NCI-H526 (cell line): ENCODE measurements at regions not wholly inside any gene's neighbourhood (a gene's known extent, or its start where the extent isn't known, plus 50 kb on each side); places are given as distances from the start of the nearest gene placed in this dataset.
"Not testable (repeated sequence)": the region's sequence is repeated elsewhere in the genome, so short reads cannot be mapped to it uniquely, and the experiment has no call there.

ENCODE experiments used
- DNase-seq, 2 experiments: peaks; one replicate each; lab custom pipeline; 2025; lab: John Stamatoyannopoulos, UW

GRCh38 chr16:31581065-31581464 lies 53.4 kb downstream of the AHSP start:
- not testable (repeated sequence) for DNase-seq

- DNase-seq = not testable (repeated sequence)
Observed at GRCh38 chr16:31601737-31602384, 74.2 kb downstream of the AHSP start.

GRCh38 chr16:31618130-31618529 lies 90.4 kb downstream of the AHSP start:
- no peak for DNase-seq

DNA sequence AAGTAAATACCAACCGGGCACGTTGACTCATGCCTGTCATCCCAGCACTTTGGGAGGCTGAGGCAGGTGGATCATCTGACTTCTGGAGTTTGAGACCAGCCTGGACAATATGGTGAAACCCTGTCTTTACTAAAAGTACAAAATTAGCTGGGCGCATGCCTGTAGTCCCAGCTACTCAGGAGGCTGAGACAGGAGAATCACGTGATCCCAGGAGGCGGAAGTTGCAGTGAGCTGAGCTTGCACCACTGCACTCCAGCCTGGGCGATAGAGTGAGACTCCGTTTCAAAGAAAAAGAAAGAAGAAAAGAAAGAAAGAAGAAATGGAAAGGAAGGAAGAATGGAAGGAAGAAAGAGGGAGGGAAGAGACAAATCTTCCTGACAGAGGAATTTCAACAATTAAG lies 108.7 kb downstream of the AHSP start:
- DNase-seq = no peak

- DNase-seq = no peak
Observed at GRCh38 chr16:31641279-31641678, 113.6 kb downstream of the AHSP start.

- DNase-seq = not testable (repeated sequence)
Observed at GRCh38 chr16:31655674-31656073, 128.0 kb downstream of the AHSP start.

DNA sequence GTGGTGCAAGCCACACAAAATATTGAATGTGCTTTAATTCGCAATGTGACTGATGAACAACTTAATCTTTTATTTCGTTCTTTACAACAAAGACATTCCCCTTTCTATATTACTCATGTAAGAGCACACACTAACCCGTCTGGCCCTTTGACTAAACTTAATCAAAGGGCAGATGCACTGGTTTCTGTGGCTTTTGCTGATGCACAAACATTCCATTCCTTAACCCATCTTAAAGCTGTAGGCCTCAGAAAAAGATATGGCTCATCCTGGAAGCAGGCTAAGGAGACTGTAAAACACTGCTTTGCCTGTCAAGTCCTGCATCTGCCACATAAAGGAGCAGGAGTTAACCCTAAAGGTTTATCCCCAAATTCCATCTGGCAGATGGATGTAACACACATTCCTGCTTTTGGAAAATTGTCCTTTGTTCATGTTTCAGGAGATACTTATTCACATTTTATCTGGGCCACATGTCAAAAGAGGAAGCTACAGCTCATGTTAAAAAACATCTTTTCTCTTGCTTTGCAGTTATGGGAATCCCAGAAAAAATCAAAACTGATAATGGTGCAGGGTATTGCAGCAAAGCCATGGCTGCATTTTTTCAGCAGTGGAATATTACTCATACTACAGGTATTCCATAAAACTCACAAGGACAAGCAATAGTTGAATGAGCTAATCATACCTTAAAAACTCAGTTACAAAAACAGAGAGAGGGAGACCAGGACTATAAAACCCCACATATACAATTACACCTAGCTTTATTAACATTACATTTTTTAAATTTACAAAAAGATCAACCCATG lies 137.2 kb downstream of the AHSP start:
- no peak for DNase-seq

DNA sequence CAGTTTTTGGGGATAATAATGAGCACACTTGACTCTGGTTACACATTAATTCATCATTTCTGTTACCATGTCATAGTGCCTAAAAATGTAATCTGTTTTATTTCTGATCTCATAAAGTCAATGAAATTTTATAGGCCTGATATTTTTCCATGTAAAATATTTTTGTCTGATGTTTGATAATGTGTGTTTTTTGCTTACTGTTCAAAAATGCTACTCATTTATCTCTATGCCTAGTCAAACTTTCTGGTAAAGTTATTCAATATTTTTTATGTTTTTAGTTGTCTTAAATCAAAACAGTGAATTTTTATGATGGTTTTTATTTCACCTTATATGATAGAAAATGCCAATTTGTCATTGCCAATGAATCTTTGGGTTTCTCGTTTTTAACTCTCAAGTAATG lies 147.0 kb downstream of the AHSP start:
- no peak for DNase-seq

DNA sequence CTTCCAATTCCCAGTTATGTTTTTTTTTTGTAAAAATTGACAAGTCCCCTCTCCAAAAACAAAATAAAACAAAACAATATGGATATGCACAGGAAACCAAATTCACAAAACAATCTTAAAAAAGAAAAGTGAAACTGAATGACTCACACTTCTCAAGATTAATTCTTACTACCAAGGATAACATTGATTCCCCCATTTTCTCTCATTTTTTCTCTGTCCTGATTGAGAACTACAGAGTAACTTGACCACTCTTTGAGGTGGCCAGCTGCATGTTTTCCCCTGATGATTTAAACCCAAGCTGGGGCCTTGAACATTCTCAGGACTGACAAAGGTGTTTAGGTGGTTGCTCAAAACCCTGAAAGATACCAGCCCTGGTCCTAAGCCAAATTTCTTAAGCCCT lies 149.0 kb downstream of the AHSP start:
- no peak for DNase-seq

- DNase-seq = no peak
Observed at GRCh38 chr16:31678649-31679325, 151.1 kb downstream of the AHSP start.

DNA sequence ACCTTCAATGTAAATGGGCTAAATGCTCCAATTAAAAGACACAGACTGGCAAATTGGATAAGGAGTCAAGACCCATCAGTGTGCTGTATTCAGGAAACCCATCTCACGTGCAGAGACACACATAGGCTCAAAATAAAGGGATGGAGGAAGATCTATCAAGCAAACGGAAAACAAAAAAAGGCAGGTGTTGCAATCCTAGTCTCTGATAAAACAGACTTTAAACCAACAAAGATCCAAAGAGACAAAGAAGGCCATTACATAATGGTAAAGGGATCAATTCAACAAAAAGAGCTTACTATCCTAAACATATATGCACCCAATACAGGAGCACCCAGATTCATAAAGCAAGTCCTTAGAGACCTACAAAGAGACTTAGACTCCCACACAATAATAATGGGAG lies 161.6 kb downstream of the AHSP start:
- DNase-seq = not testable (repeated sequence)

DNA sequence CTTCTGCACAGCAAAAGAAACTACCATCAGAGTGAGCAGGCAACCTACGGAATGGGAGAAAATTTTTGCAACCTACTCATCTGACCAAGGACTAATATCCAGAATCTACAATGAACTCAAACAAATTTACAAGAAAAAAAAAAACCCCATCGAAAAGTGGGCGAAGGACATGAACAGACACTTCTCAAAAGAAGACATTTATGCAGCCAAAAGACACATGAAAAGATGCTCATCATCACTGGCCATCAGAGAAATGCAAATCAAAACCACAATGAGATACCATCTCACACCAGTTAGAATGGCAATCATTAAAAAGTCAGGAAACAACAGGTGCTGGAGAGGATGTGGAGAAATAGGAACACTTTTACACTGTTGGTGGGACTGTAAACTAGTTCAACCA lies 164.6 kb downstream of the AHSP start:
- not testable (repeated sequence) for DNase-seq

- DNase-seq = no peak
Observed at GRCh38 chr16:31693733-31694132, 166.0 kb downstream of the AHSP start.

- DNase-seq = no peak
Observed at GRCh38 chr16:31694461-31694860, 166.8 kb downstream of the AHSP start.

DNA sequence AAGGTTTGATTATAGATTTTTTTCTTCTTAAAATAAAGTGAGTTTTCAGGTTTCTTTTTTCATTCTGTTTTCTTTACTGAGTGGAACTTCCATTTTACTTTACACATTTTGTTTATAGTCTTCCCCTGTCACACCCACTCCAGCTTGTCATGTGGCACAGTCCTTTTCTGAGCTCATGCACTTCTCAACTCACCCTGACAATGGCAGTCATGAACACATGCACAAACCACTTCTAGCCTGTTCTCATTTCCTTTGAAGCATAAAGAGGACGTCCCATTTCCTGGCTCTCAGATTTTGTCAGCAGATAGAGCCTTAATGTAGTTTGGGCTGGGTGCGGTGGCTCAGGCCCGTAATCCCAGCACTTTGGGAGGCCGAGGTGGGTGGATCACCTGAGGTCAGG lies 168.0 kb downstream of the AHSP start:
- DNase-seq = no peak

GRCh38 chr16:31696968-31697743 lies 169.5 kb downstream of the AHSP start:
- DNase-seq = peak; percentile 16 to 61

DNA sequence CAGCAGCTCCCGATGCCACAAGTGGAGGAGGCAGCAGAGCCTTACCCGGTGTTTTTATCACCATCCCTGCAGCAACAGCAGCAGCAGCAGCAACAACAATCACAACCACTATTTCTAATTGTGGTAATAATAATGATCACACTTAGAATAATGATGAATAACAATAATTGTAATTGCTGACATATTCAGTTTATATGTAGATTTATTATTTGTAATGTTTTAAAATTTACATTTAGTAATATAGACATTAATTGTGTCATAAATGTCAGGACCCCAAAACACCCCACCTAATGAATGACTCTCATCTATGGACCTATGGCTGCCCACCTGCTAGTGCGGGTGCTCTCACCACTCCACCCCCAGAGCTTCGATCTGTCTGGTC lies 170.0 kb downstream of the AHSP start:
- DNase-seq = no peak

GRCh38 chr16:31698901-31699300 lies 171.2 kb downstream of the AHSP start:
- DNase-seq = no peak

DNA sequence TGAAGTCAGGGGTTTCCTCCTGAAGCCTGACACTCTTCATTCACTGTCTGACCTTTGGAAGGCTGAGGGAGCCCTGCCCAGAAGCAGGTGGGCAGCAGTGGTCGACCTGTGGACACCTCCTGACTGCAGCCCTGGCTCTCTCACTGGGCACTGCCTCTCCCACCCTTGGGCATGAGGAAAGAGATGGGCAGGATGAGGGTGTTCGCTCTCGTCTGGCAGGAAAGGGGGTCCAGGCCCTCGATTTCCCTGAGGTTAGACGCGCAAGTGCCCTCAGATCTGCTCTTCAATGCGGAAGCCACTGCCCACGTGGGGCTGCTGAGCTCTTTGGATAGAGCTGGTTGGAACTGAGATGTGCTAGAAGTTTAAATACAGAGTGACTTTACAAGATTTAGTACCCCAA lies 171.9 kb downstream of the AHSP start:
- DNase-seq = no peak

DNA sequence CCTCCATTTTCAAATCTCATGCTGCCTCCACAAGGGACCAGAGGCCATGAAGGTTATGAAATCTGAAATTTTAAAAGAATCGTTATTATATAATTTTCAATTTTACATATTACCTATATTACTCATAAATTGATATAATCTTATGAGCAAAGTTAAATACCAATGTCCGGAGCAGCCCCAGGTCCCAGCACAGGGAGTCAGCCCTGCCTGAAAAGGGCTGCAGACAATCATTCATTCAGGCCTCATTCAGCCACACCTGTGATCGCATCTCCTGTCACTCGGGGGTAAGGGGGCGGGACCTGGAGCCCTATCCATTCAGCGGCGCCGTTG lies 172.5 kb downstream of the AHSP start:
- peak; percentile 86 to 96 for DNase-seq

DNA sequence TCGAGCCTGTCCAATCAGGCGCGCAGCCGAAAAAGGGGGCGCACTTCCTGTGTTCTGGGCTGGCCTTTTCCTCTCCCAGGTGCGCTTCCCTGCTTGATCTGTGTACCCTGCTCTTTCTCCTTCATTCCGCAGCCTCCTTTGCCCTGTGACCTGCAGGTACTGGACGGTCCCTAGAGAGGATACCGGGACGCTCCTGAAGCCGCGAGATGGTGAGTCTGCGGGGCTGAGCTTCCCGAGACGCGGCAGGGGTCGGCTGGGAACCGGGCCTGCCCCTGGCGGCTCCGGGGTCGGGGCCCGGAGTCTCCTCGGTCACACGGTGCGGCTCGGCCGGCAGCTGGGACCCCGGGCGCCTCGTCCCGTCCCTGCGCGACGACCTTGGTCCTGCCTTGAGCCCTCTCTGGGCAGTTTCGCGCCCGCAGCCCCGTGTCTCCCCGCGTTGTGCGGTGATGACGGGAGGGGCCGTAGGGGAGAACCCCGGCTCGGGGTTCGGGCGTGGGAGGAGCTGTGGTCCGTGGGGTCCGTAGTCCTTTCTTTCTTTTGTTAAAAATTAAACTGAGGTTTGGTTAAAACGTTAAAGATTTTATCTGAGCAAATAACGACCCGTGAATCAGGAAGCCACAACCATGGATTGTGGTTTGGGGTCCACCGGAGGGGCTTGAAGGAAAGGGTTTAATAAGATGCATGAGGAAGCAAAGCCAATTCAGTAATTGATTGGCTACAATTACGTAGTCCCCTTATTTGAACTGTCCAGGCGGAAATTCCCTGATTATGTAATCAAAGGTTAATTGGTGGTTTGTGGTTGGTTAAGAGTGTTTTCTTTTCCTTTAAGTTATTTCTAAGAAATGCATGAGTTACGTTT lies 172.8 kb upstream of the ZNF267 start:
- DNase-seq = peak in 1 of 2 experiments; percentile 47
